ENCODE measurements at regions not wholly inside any gene's neighbourhood (a gene's known extent, or its start where the extent isn't known, plus 50 kb on each side); places are given as distances from the start of the nearest gene placed in this dataset.

DNA sequence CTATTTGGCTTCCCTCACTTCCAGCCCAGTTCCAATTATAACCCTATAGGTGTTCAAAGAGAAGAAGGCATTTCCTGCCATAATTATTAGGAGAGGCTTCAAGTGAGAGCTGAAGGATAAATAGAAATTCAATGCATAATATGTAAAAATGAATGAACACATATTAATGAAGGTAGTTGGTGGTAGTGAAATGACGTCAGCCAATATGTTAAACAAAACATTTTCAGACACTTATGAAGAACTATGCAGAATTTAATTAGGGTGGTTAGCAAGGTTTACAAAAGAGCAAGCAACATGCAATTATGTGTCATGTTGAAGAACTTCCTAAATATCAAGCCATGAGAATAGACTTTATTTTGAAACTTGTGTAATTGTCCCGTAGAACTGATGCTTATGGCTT, 858.8 kb upstream of the DDX18 start:
- TF ChIP-seq, protein P1, sequence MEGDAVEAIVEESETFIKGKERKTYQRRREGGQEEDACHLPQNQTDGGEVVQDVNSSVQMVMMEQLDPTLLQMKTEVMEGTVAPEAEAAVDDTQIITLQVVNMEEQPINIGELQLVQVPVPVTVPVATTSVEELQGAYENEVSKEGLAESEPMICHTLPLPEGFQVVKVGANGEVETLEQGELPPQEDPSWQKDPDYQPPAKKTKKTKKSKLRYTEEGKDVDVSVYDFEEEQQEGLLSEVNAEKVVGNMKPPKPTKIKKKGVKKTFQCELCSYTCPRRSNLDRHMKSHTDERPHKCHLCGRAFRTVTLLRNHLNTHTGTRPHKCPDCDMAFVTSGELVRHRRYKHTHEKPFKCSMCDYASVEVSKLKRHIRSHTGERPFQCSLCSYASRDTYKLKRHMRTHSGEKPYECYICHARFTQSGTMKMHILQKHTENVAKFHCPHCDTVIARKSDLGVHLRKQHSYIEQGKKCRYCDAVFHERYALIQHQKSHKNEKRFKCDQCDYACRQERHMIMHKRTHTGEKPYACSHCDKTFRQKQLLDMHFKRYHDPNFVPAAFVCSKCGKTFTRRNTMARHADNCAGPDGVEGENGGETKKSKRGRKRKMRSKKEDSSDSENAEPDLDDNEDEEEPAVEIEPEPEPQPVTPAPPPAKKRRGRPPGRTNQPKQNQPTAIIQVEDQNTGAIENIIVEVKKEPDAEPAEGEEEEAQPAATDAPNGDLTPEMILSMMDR (conservative IDR thresholded peaks at IDR 0.05; ENCODE audit: low read depth, low read length) = no peak
- no peak for TF ChIP-seq POLR2A (IDR thresholded peaks at IDR 0.05; ENCODE audit: low read depth, low read length)
